GM18511 (cell line): ENCODE measurements at regions not wholly inside any gene's neighbourhood (a gene's known extent, or its start where the extent isn't known, plus 50 kb on each side); places are given as distances from the start of the nearest gene placed in this dataset.

ENCODE experiments used
- ATAC-seq: cut with Tn5 transposase; IDR thresholded peaks from one replicate; pipeline ENCODE4 v1.9.1; 2021; ENCODE audit warnings: mild to moderate bottlenecking, moderate library complexity; ENCODE audit not compliant: unreplicated experiment

DNA sequence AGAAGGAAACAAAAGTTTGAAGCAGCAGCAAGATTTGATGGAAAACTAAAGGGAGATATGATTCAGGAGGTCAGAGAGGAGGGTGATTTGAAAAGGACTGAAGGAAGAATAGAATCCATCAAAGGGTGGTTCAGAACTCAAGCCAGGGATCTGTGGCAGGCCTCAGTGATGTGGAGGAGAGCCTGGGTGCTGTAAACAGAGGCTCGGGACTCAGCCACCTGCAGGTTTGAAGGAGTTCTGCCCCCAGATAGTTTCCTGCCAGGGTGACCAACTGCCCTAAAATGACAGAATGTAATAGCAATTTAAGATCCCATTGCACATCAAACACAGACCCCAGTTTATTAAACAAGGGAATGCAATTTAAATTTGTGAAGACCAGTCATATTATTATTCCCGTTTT is 204.0 kb upstream of the FAT1 start:
- no peak for ATAC-seq

DNA sequence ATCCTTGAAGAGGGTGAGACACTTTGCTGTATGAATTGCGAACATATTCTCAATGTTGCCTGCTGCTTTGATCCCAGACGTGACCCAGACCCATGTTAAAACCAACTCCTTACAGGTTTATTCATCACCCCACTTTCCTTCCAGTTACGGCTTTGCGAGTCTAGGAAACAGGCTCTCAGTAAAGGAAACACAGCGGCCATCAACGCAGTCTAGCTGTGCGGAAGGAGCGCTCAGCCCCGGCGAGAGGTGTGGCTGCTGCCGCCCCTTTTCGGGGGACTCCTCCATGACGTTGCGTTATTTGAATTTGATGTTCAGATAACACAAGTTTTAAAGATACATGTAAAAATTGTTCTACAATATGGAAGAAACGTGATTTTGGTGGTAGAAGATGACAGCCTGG is 206.4 kb upstream of the FAT1 start:
- ATAC-seq, result no peak

DNA sequence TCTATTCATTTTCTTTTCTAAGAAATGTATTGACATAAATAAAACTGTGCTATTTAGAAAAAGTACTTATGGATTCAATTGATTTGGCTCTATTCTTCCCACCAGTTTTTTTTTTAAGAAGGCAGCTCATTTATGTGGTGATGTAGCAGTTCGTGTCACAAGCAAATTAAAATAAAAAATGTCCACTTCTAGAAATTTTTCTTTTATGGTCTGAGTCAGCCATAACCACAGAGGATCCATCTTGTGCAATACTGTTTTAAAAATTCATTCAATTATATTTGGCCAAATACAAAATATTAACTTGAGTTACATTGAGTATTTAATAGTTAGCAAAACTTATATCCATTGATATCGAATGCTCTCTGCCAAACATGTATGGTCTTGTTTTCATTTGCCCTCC is 207.9 kb upstream of the FAT1 start:
- ATAC-seq, result no peak

DNA sequence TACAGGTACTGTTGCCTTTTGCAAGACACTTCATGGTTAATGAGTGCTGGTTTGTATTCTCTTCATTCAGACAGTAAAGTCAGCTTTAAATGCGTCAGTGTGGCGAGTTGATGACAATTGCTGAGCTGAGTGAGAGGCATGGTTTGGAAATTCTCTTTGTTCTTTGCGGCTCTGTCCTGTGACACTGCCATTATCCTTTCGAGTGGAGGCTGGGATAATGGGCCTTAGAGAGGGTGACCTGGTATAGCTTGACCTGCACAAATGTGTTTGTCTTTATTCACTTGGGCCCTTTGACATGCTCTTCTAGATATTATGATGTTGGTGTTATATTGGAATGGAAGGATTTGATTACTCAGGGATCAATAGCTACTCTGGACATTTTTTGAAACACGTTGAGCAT is 208.5 kb upstream of the FAT1 start:
- ATAC-seq, result no peak

DNA sequence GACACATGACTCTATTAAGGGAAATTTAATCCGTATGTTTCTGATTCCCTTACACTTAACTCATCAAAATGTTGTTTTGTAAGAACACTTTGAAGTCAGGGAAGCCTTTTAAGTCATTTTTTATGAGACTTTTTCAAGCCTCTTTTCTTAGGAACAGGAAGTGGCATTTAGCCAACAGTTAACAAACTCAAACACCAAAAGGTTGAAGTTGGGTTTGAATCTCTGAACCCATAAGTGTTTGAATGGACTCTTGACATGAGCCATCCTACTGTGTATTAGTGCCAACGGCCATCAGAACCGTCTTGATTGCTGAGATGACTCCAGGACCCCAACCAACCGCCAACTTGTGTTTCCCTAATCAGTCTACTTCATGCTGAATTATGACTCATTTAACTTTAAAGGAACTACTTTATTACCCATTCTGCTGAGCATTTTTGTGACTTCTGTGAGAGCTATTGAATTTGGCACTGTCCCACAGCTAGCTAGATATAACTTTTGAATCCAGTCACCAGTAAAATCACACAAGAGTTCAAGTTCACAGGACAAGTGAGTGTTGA is 209.1 kb upstream of the FAT1 start:
- no peak for ATAC-seq

DNA sequence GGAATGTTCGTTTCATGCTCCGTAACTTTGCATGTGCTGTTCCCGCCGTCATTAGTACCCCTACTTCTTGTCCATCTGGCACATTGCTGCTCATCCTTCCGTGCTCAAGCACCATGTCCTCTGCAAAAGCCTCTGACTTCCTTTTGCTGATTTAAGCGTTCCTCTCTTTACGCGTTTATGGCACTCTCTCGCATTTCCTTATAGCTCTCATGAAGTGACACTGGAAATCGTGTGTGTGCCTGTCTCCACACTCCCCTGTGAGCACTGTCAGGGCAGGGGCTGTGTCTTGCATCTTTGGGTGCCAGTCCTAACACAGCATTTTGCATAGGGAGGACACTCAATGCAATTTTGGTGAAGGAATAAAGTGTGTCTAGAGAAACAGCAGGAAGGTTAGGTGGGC is 210.6 kb upstream of the FAT1 start:
- ATAC-seq, result no peak

DNA sequence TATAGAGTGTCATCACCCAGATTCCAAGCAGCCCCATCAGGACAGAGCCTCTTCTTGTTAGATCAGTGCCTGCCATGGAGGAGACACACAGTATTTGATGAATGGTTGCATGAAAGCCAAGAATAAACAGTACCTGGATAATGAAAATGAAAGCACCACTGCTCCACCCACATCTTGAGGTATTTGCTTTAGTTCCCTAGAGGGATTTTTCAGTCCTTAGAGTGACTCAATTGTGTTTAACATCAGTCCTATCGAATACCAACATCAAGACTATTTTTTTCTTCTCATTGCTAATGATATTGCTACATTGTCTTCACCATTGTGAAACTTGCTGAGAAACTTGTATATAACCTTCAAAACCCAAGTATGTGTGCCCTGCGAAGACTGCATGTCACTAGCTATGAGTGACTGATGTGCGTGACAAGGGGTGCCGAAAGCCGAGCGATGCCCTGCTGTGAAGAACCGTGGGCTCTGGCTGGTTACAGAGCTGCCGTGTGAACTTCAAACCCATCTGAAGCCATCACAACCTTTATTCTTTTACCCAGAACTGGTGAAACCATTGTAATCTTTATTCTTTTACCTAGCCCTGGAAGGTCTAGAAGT is 211.3 kb upstream of the FAT1 start:
- ATAC-seq, result no peak

DNA sequence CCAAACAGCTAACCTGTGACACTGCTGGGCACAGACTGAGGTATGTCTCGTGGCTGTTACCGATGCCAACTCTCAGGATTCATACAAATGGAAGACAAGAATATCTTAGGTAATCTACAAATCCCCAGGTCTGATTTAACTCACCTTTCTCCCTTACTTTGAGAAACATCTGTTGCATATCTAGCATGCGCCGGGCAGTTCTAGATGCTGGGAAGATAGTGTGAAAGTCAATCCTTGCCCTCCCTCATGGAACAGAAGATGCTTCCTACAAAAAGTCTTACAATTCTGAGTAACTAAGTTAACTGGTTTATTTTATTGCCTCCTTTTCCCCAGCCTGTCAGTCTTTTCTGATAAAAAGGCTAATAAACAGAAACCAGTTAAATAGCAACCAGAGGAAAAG is 212.2 kb upstream of the FAT1 start:
- ATAC-seq, result no peak

DNA sequence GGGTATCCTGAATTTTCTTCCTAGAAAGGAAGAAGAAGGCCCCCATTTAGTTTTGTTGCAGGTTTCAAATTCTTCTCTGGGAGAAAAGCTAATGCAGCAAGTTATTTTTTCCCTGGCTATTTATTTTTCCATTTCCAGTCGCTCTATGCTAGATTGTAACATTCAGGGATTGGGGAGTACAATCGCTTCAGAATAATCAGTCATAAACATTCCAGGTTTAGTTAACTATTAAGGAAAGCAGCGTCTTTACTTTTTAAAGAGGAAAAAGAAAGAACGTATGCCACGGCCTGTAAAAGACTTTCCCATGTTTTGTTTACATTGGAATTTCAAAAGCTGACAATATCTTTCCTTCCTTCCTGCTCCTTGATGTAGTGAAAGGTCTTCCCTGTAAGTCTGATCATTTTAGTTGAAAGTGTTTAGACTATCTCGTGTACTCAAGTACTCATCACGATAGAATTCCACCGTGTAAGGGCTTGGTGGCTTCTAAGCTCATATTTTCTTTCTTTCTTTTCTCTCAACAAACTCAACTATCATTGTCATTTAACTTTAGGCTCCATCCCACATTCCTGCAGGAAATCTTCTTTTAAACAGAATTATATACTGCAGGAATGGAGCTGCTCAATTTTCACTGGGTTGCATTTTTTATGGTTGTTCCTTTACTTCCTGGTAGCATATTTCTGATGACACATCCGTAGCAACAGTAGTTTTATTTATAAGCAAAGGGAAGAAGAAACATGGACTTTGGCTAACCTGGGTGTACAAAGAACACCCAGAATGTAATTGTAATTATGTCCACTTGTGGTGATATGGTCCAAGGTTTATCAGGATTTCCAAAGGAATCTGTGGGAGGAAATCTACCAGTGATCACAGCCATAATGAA is 213.1 kb upstream of the FAT1 start:
- no peak for ATAC-seq

DNA sequence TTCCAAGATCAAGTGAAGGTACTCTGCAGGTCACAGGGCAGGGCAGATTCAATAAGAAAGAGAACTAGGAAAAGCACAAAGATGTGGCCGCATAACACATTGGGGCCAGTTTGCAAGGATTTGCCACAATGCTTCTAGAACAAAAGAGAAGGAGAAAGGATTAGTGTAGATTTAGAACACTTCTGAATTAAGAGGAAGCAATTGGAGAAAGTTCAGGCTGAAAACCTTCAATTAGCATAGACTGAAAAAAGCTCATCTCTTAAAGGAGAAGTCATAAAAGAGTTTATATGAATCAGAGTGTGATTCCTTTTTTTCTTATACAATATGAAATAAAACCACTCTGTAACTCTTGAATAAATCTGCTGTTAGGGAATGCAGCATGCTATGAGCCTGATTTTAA is 215.6 kb upstream of the FAT1 start:
- no peak for ATAC-seq

DNA sequence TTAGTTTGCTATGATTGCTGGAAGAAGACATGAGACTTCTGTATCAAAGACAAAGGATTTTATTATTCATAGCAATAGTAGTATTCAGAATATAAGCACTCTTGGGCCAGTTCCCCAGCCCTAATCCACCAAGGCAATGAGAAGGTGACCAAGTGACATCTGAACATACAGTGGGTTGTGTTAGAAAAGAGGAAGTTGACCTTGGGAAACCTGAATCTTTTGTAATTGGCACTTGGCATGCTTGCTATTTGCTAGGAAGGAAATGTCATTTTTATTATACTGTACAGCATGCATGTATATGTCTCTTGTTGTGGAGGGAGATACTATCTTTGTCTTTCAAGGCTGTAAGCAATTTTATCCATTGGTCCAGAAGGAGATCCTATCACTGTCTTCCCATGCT is 216.1 kb upstream of the FAT1 start:
- no peak for ATAC-seq

DNA sequence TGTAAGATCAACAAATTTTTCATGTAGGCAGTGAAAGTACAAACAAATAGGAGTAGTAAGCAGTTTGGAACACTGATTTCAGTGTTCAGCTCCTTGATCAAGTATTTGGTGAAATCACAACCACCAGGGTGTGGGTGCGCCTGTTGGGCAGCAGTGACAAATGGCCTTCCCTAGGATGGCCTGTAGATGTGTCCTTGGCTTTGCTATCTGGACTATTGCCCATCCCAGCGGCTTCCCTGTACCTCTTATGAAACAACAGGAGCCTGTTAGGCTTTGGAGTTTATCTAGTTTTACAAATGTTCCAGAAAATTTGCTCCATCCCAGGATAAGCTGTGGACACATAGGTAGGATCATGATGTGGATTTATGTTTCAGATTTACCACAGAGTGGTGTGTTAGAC is 216.8 kb upstream of the FAT1 start:
- no peak for ATAC-seq

DNA sequence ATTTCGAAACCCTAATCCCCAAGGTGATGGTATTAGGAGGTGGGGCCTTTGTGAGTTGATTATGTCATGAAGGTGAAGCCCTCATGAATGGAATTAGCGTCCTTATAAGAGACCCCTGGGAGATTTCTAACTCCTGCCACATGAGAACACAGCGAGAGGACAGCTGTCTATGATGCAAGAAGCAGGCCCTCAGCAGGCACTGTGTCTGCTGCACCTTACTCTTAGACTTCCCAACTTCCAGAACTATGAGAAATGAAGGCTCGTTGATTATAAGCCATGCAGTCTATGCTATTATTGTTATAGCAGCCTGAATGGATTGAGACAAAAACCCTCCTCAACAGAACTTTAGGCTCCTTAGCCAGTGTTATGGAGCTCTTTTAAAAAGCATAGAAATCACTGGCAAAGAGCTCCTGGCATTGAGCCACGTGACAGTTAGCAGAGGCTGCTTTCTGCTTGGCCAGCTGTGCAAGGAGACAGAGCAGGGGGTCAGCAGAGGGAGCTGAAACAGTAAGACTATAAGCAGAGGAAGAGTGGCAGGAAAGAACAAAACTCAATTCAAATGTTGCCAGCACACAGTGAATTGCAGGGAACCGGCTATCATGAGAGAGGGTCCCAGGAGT is 219.2 kb upstream of the FAT1 start:
- no peak for ATAC-seq

DNA sequence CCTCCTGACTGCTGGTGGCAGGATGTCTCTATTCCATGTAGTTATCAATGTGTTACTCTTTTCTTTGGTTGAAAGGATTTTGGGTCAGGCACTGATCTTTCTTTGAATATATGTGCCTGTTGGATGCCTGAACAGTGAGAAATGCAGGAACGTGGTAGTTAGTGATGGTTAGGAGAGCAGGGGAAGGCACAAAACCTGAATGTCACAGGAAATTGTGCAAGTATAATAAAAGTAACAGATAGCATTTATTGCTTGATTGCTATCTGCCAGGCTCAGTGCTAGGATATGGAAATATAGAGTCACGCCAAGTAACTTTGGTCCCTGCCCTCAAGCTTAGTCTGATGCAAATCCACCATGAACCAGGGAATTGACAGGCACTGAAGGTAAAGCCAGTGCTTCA is 219.8 kb upstream of the FAT1 start:
- ATAC-seq, result no peak

DNA sequence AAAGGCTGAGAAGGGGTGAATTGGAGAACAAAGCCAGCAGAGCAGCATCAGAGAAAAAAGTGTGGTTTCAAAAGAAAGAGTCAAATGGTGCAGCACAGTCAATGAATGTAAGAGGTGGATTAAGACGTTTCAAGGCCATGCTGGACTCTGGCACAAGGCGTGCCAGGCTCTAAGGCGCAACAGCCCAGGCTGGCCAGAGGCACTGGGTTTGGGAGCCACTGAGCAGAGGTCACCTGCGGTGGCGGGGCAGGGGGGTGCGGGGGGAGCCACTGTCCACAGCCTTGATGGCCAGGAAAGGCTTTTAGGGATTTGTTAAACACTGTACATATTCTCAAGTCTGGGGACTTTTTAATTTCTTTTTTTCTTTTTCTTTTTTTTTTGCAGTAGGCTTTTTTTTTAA is 222.5 kb upstream of the FAT1 start:
- ATAC-seq, result no peak

DNA sequence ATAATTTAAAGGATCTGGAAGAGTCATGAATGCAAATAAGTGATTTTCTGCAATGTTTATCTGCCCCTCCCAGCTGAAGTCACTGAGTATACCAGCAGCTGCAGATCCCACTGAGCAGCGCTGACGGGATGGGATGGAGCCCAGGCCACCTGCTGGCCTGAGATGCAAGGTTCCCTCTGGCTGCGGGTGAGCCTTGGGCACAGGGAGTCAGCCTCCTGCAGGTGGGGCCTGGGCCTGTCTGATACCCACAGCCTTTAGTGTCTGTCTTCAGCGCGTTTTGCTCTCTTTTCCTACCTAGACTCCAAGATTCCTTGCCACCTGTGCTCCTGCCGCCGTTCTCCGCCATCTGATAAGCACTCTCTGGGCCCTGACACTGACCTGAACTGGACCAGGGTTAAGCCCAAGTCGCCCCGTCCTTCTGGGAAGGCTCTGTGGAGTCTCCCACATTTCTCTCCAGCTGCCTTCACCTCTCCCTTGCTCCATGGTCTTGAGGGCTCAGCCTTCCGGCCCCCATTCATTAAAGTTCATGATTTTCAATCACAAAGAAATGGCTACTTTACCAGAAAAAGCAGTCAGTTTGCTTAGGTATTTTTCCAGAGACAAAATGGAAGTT is 223.1 kb upstream of the FAT1 start:
- no peak for ATAC-seq

DNA sequence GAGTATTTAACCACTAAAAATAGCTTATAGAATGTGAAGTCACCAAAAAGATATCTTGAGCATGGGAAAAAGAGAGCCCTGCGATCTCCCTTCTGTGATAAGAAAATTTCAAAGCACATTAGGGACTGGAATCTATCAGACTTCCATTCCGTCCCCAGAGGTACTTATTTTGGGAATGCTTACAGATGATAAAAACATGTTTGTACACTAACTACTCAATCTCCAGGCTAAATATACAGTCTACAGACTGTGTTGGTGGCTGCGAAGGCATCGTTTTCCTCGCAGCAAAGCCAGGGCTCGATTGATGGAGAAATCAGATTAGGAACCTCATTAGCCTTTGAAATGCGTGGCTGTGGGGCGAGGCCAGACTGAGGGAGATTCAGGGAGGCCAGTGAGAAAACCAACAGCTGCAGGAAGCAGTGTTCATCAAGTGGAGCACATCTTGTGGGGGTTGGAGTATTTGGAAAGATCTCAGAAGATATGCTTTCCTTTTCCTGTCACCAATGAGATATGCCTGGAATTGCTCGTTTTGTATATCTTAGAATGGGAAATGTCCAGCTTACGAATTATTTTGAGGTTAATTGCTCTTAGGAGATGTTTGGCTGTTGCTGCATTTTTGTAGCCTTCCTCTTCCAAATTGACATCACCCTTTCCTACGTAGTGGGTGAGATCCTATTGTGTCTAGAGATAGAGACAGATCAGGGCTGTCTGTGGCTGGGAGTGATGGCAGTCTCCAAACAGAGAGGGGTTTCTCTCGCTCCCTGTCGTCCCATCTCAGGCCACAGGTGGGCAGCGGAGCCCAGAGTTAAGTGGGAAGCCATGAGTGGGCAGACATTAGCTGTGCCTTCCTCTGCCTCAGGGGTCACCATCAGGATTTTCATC is 224.9 kb upstream of the FAT1 start:
- no peak for ATAC-seq

DNA sequence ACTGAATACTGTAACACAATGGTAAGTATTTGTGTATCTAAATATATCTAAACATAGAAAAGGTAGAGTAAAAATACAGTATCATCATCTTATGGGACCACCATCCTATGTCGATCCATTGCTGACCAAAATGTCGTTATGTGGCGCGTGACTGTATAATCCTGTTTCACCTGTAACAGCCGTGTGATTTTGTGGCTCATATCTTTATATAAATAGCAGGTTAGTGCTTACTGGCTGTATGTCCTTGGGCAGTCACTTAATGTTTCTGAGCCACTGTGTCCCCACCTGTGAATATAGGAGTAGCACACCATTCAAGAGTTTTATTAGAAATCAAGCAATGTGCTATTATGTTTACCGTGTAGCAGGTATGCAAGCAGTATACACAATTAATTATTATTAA is 226.2 kb upstream of the FAT1 start:
- ATAC-seq, result no peak

DNA sequence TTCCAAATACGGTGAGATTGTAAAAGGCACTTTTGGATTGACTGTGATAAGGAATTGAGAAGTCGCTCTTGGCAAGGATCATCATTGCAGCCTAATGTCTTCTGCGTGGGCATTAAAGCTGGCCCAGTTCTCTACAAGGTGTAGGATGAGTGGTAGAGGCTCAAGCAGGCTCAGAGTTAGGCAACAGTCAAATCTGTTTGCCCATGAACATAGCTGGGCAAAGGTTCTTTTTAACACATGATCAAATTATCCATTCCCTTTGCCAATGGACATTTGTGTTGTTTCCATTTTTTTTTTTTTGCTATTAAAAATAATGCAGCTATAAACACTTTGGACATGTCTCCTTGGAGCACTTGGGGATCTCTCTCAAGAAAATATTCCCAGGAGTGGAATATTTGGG is 229.1 kb upstream of the FAT1 start:
- ATAC-seq, result no peak

DNA sequence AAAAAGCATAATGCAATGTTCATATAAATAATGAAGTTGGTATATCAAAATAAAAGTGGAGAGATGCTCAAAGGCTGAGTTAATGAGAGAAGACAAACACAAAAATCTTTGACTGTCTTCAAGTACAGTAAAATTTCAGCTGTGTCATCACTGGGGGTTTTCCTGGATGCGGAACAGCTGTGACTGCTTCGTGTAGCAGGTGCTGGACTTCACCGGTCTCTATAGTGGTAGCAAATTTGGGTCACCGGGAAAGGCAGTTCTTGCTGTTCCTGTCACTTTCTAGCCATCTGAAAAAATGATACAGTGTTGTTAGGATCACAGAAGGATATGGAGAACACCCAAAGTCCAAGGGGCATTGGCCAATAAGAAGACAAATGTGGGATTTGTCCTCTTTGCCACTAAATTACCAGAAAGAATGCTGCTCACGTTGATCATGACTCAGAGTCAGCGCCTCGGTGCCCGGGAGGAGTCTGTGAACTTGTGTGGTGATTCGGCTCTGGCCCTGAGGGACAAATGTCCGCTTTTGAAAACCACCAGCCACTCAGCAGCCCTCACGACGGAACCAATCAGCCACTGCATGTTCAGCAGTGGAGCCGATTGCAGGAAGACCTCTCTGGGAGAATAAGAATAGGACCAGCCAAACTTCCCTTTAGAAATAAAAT is 230.1 kb upstream of the FAT1 start:
- no peak for ATAC-seq
